A549 (cell line): ENCODE measurements at regions not wholly inside any gene's neighbourhood (a gene's known extent, or its start where the extent isn't known, plus 50 kb on each side); places are given as distances from the start of the nearest gene placed in this dataset.

ENCODE experiments used
- ATAC-seq, 2 experiments: fragments of 200-7000 bp in 1 of 2; fragments of >200 bp in 1 of 2; cut with Nextera tagmentation in 1 of 2; cut with Tn5 transposase in 1 of 2; 3 replicates each; pipeline versions ENCODE4 v1.8.0 to v1.9.1; 2018 to 2020; ENCODE audit warnings: mild to moderate bottlenecking in 1 of 2, moderate library complexity in 1 of 2
- CTCF ChIA-PET: fragments of 300-600 bp; sonication (Branson Sonifier 250); formaldehyde crosslinking; extraction: SDS; loops from one replicate; lab custom pipeline; 2021; ENCODE audit warnings: antibody characterized with exemption, inconsistent platforms; lab: Yijun Ruan, JAX
- POLR2A ChIA-PET: fragments of 350-600 bp; formaldehyde crosslinking; extraction: SDS; loops from one replicate; lab custom pipeline; 2021; ENCODE audit warnings: antibody characterized with exemption, inconsistent platforms; lab: Yijun Ruan, JAX
- DNase-seq, 2 experiments: peaks; one replicate each; pipeline versions ENCODE4 v3.0.0 to v3.0.0-alpha.2; 2011 to 2016; ENCODE audit warnings: low read depth in 1 of 2, low spot score in 1 of 2
- FAIRE-seq: peaks from 2 replicates; lab custom pipeline; 2011; peaks lifted over from hg19 to GRCh38; lab: Jason Lieb, UNC
- H3K27ac ChIP-seq, 2 experiments: fragments of >200 bp; sonication (Bioruptor Twin); formaldehyde crosslinking; 3 replicates each; pipeline ENCODE4 v1.5.1; 2016 to 2017
- H3K4me1 ChIP-seq: fragments of >200 bp; sonication (Bioruptor Twin); formaldehyde crosslinking; 3 replicates; pipeline ENCODE4 v1.6.1; 2016
- H3K4me2 ChIP-seq: fragments of >200 bp; sonication (Bioruptor Twin); formaldehyde crosslinking; 3 replicates; pipeline ENCODE4 v1.6.1; 2016
- H3K4me3 ChIP-seq: fragments of >200 bp; sonication (Bioruptor Twin); formaldehyde crosslinking; 3 replicates; pipeline ENCODE4 v1.5.1; 2016
- H3K9me3 ChIP-seq: fragments of >200 bp; sonication (Bioruptor Twin); formaldehyde crosslinking; 3 replicates; pipeline ENCODE4 v1.6.1; 2016
- CBX8 ChIP-seq: fragments of 200-600 bp; sonication (generic); IDR thresholded peaks from 2 replicates; pipeline ENCODE4 v1.6.1; 2016
- CEBPB ChIP-seq, 2 experiments: fragments of >200 bp in 1 of 2; sonication (Bioruptor Twin) in 1 of 2; formaldehyde crosslinking in 1 of 2; IDR thresholded peaks; 2 replicates each; pipeline ENCODE4 v1.6.1; 2012 to 2016
- CHD4 ChIP-seq: fragments of 200-600 bp; sonication (generic); IDR thresholded peaks from 2 replicates; pipeline ENCODE4 v1.6.1; 2016; ENCODE audit warnings: antibody characterized with exemption, mild to moderate bottlenecking, borderline replicate concordance
- EP300 ChIP-seq, 2 experiments: fragments of >200 bp; sonication (Bioruptor Twin); formaldehyde crosslinking; IDR thresholded peaks; 2 replicates in 1 of 2; 3 replicates in 1 of 2; pipeline ENCODE4 v1.6.1; 2016 to 2017
- ESRRA ChIP-seq: fragments of 150-350 bp; IDR thresholded peaks from 2 replicates; pipeline ENCODE4 v1.6.1; 2014; ENCODE audit warnings: mild to moderate bottlenecking, low read length, borderline replicate concordance
- FOSL2 ChIP-seq, 2 experiments: fragments of 450-650 bp in 1 of 2; fragments of >200 bp in 1 of 2; sonication (Bioruptor Twin) in 1 of 2; formaldehyde crosslinking; IDR thresholded peaks; 2 replicates each; pipeline versions ENCODE4 v1.5.0 to v1.6.1; 2016 to 2020; ENCODE audit warnings: mild to moderate bottlenecking in 1 of 2, moderate library complexity in 1 of 2
- FOXS1 ChIP-seq: fragments of 250-450 bp; sonication (Bioruptor Pico); IDR thresholded peaks from 2 replicates; pipeline ENCODE4 v1.5.0; 2020; ENCODE audit warnings: mild to moderate bottlenecking, moderate library complexity
- GATA3 ChIP-seq: IDR thresholded peaks from 2 replicates; pipeline ENCODE4 v1.6.1; 2012; ENCODE audit warnings: borderline replicate concordance
- HOXB13 ChIP-seq: fragments of 250-450 bp; sonication (Bioruptor Pico); IDR thresholded peaks from 2 replicates; pipeline ENCODE4 v1.5.0; 2020; ENCODE audit warnings: low read depth, mild to moderate bottlenecking, moderate library complexity
- HOXB5 ChIP-seq: fragments of 250-450 bp; sonication (Bioruptor Pico); IDR thresholded peaks from 2 replicates; pipeline ENCODE4 v1.5.0; 2020; ENCODE audit warnings: mild to moderate bottlenecking, moderate library complexity
- JUN ChIP-seq, 2 experiments: fragments of >200 bp; sonication (Bioruptor Twin); formaldehyde crosslinking; IDR thresholded peaks; 2 replicates in 1 of 2; 3 replicates in 1 of 2; pipeline ENCODE4 v1.6.1; 2016 to 2017
- JUNB ChIP-seq: fragments of >200 bp; sonication (Bioruptor Twin); formaldehyde crosslinking; IDR thresholded peaks from 2 replicates; pipeline ENCODE4 v1.6.1; 2016
- KDM1A ChIP-seq: fragments of 200-600 bp; sonication (generic); IDR thresholded peaks from 2 replicates; pipeline ENCODE4 v1.6.1; 2016; ENCODE audit warnings: low read depth, mild to moderate bottlenecking
- MAZ ChIP-seq: fragments of 150-350 bp; IDR thresholded peaks from 2 replicates; pipeline ENCODE4 v1.6.1; 2014; ENCODE audit warnings: antibody characterized with exemption, low read depth, low read length, borderline replicate concordance
- NR3C1 ChIP-seq: fragments of >200 bp; sonication (Bioruptor Twin); formaldehyde crosslinking; IDR thresholded peaks from 3 replicates; pipeline ENCODE4 v1.6.1; 2017
- POLR2A ChIP-seq: IDR thresholded peaks from 2 replicates; pipeline ENCODE4 v1.6.1; 2012; ENCODE audit warnings: mild to moderate bottlenecking, low read length
- RAD21 ChIP-seq, 2 experiments: fragments of >200 bp in 1 of 2; sonication (Bioruptor Twin) in 1 of 2; formaldehyde crosslinking in 1 of 2; IDR thresholded peaks in 1 of 2; conservative IDR thresholded peaks in 1 of 2; 2 replicates in 1 of 2; 3 replicates in 1 of 2; pipeline ENCODE4 v1.6.1; 2012 to 2018; ENCODE audit warnings: inconsistent platforms in 1 of 2
- RFX5 ChIP-seq: fragments of 450-650 bp; IDR thresholded peaks from 2 replicates; pipeline ENCODE4 v1.7.1; 2014; ENCODE audit warnings: antibody characterized with exemption, mild to moderate bottlenecking, moderate library complexity
- RNF2 ChIP-seq: fragments of 200-600 bp; sonication (generic); IDR thresholded peaks from 2 replicates; pipeline ENCODE4 v1.6.1; 2016; ENCODE audit warnings: low read depth, mild to moderate bottlenecking, antibody characterized with exemption, moderate library complexity, borderline replicate concordance
- TP53 ChIP-seq: fragments of 250-450 bp; sonication (Bioruptor Pico); IDR thresholded peaks from 2 replicates; pipeline ENCODE4 v1.5.0; 2021; ENCODE audit warnings: mild to moderate bottlenecking, moderate library complexity
- ZFP36 ChIP-seq: fragments of 450-650 bp; IDR thresholded peaks from 2 replicates; pipeline ENCODE4 v1.6.1; 2014; ENCODE audit warnings: borderline replicate concordance; ENCODE audit not compliant: partially characterized antibody
- ZNF302 ChIP-seq: fragments of 250-450 bp; sonication (Bioruptor Pico); IDR thresholded peaks from 2 replicates; pipeline ENCODE4 v1.9.0; 2021; ENCODE audit warnings: inconsistent platforms, mild to moderate bottlenecking, moderate library complexity
- ZSCAN20 ChIP-seq: fragments of 250-450 bp; sonication (Bioruptor Pico); IDR thresholded peaks from 2 replicates; pipeline ENCODE4 v1.8.0; 2022; ENCODE audit warnings: mild to moderate bottlenecking, moderate library complexity
- WGBS: methylation state at CpG from one replicate; pipeline ENCODE4 v1.1.6; 2017; ENCODE audit errors: missing lambda C conversion rate; 5-methylcytosine and 5-hydroxymethylcytosine counted together
- TF ChIP-seq, protein P1 (sequence below): fragments of 250-450 bp; sonication (Bioruptor Pico); IDR thresholded peaks from 2 replicates; pipeline ENCODE4 v1.5.0; 2020; ENCODE audit warnings: low read depth, mild to moderate bottlenecking, moderate library complexity
- TF ChIP-seq, protein P2 (sequence below): fragments of 150-350 bp; IDR thresholded peaks from 2 replicates; pipeline ENCODE4 v1.6.1; 2014; ENCODE audit warnings: low read depth, mild to moderate bottlenecking, low read length
- TF ChIP-seq, protein P3 (sequence below): fragments of >200 bp; sonication (Bioruptor Twin); formaldehyde crosslinking; IDR thresholded peaks from 3 replicates; pipeline ENCODE4 v1.5.1; 2016

DNA sequence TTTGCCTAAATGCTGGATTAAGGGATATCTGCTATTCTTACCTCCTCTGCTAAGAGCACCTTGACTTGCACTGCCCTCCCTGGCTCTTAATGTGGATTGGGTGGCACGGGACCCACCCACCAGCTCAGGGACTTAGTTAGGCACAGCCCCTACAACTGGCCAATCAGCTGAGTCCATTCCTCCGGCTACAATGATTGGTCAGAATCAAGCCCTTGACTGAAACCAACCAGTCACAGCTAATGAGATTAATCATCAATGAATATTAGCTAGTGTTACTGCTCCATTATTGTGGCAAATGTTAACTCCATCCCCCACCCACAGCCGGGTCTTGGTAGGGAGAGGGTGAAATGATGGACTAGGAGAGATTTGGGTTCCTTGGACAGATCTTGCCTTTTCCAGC lies 328.0 kb downstream of the MN1 start:
- Histone ChIP-seq H3K4me2 (peak overlapping the region; percentile 58; the same call in 1 of the 3 replicates), H3K4me3 (no peak overlapping the region), H3K4me1 (peaks cover 40% of the 10 kb centered on the region), H3K9me3 (no peaks in the 10 kb centered on the region), H3K27ac (peak overlapping the region; percentile 64 to 93)
- ChIA-PET CTCF (interaction anchor here (1.2 to 1.6 kb wide), 3 partner anchors 9 to 56 kb away, joined by 3 to 5 read pairs (median 4); no protein-coding TSS in a partner anchor), POLR2A (no interaction called here)
- TF ChIP-seq POLR2A (no peak), MAZ (no peak), KDM1A (no peak), HOXB13 (no peak), CEBPB (IDR thresholded peaks at IDR 0.05) (no peak)
- DNase-seq (peak in 1 of 2 experiments; percentile 25), ATAC-seq (no peak), FAIRE-seq (no peak)
- 75% methylated on average over 3 of the region's 3 CpGs for WGBS

DNA sequence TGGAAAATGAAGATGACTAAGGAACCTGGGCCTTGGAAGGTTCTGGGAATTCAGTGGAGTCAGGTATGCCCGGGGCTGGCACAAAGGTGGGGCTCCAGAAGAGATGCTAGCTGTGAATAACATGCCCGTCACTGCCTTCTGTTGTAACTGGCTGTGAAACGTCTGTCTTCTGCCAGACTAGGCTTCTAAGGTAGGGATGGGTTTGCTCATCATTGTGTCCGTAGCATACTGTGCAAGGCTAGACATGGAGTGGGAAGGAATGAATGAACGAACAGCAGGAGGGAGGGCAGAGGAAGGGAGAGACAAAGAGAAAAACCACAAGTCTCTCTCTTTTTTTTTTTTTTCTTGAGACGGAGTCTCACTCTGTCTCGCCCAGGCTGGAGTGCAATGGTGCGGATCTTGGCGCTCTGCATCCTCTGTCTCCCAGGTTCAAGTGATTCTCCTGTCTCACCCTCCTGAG lies 327.4 kb downstream of the MN1 start:
- H3K9me3 ChIP-seq, result no peaks in the 10 kb centered on the region
- H3K4me3 ChIP-seq, result no peak overlapping the region
- CTCF ChIA-PET, result interaction anchor here (1.3 to 1.4 kb wide), 2 partner anchors 9 to 10 kb away, joined by 3 to 4 read pairs; no protein-coding TSS in a partner anchor
- WGBS, result 71% methylated on average over 9 of the region's 9 CpGs
- peak overlapping the region; percentile 58 for H3K4me2 ChIP-seq
- TF ChIP-seq HOXB5 (CRISPR knock-in tag) (no peak), HOXB13 (no peak), NR3C1 (no peak), CBX8 (no peak), MAZ (no peak), FOXS1 (CRISPR knock-in tag) (no peak), RAD21 (conservative IDR thresholded peaks at IDR 0.05 in 1 of 2, IDR thresholded peaks at IDR 0.05 in 1 of 2) (no peak), CHD4 (no peak), GATA3 (no peak)
- TF ChIP-seq, protein P1, sequence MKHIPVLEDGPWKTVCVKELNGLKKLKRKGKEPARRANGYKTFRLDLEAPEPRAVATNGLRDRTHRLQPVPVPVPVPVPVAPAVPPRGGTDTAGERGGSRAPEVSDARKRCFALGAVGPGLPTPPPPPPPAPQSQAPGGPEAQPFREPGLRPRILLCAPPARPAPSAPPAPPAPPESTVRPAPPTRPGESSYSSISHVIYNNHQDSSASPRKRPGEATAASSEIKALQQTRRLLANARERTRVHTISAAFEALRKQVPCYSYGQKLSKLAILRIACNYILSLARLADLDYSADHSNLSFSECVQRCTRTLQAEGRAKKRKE, result no peak
- TF ChIP-seq, protein P2, sequence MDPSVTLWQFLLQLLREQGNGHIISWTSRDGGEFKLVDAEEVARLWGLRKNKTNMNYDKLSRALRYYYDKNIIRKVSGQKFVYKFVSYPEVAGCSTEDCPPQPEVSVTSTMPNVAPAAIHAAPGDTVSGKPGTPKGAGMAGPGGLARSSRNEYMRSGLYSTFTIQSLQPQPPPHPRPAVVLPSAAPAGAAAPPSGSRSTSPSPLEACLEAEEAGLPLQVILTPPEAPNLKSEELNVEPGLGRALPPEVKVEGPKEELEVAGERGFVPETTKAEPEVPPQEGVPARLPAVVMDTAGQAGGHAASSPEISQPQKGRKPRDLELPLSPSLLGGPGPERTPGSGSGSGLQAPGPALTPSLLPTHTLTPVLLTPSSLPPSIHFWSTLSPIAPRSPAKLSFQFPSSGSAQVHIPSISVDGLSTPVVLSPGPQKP, result no peak
- TF ChIP-seq, all 56 proteins: peak for 0
- FAIRE-seq (no peak), ATAC-seq (0 out of 6 replicates have a peak, but pooled peaks of 1 of the 2 experiments have one; percentile 8), DNase-seq (no peak)
- Histone ChIP-seq H3K27ac (peak overlapping the region; percentile 64 to 93), H3K4me1 (peaks cover 40% of the 10 kb centered on the region)
- POLR2A ChIA-PET, result no interaction called here

DNA sequence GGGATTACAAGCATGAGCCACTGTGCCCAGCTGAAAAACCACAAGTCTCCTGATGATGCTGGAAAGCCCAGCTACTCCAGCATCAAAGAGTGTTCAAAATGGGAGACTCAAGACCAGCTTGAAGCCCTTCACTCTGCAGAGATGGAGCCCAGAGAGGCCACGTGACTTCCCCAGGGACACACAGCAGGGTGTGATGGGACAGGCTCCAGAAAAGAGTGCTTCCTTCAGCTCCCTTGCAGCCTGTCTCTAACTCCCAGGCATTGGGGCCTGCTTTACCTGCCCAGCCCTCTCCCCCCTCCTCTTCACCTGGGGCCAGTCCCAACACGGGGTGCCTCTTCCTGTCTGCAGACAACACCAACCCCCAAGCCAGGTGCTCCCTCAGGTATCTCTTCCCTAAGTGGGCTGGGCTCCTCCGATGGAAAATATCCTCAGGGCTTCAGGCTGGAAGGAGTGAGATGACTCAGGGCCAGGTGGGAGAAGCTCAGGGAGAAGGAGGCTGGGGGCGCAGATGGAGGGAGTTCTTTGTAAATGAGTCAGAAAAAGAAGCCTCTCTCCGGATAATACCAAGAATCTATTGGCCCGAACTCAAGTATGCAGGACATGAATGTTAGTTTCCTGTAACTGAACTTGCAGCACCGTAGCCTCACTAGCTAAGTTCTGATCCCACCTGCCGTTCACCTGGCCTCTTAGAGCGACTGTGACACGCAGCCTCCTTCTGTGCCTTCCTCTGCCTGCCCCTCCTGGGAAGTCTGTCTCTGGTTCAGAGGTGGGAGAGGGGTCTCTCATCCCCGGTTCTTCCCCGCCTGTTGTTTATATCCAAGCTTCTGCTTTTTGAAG lies 326.6 kb downstream of the MN1 start:
- POLR2A ChIA-PET, result interaction anchor here (1.0 kb wide), 1 partner anchor 9 kb away, joined by 3 read pairs; no protein-coding TSS in a partner anchor
- CTCF ChIA-PET, result interaction anchor here (0.6 to 1.5 kb wide), 4 partner anchors 11 to 959 kb away, joined by 3 to 5 read pairs (median 4); no protein-coding TSS in a partner anchor

More for the DNA sequence above, 326.6 kb downstream of the MN1 start:
- peak; percentile 65 to 68 for DNase-seq
- 14% methylated on average over 12 of the region's 12 CpGs for WGBS
- Histone ChIP-seq H3K9me3 (no peaks in the 10 kb centered on the region), H3K27ac (peak overlapping the region; percentile 74 to 93), H3K4me3 (no peak overlapping the region), H3K4me1 (peaks cover 40% of the 10 kb centered on the region), H3K4me2 (peak overlapping the region; percentile 58)
- ATAC-seq, result peak; percentile 79 to 87
- TF ChIP-seq RAD21 (conservative IDR thresholded peaks at IDR 0.05 in 1 of 2, IDR thresholded peaks at IDR 0.05 in 1 of 2) (peak in 1 of 2 experiments; percentile 21; a peak in 1 of 5 replicates), ESRRA (no peak), RFX5 (no peak), ZNF302 (CRISPR knock-in tag) (no peak), RNF2 (no peak), TP53 (CRISPR knock-in tag) (no peak), FOSL2 (IDR thresholded peaks at IDR 0.05) (0 out of 2 replicates have a peak, but pooled peaks have one; percentile 73), FOSL2 (CRISPR knock-in tag; IDR thresholded peaks at IDR 0.05) (peak; percentile 78), MAZ (0 out of 2 replicates have a peak, but pooled peaks have one; percentile 14), ZFP36 (peak; percentile 24), JUNB (peak; percentile 72), EP300 (IDR thresholded peaks at IDR 0.05) (peak; percentile 53 to 55; a peak in 2 of 5 replicates), ZSCAN20 (CRISPR knock-in tag) (no peak), JUN (IDR thresholded peaks at IDR 0.05) (0 out of 5 replicates have a peak, but pooled peaks of 1 of the 2 experiments have one; percentile 25)
- TF ChIP-seq, protein P3, sequence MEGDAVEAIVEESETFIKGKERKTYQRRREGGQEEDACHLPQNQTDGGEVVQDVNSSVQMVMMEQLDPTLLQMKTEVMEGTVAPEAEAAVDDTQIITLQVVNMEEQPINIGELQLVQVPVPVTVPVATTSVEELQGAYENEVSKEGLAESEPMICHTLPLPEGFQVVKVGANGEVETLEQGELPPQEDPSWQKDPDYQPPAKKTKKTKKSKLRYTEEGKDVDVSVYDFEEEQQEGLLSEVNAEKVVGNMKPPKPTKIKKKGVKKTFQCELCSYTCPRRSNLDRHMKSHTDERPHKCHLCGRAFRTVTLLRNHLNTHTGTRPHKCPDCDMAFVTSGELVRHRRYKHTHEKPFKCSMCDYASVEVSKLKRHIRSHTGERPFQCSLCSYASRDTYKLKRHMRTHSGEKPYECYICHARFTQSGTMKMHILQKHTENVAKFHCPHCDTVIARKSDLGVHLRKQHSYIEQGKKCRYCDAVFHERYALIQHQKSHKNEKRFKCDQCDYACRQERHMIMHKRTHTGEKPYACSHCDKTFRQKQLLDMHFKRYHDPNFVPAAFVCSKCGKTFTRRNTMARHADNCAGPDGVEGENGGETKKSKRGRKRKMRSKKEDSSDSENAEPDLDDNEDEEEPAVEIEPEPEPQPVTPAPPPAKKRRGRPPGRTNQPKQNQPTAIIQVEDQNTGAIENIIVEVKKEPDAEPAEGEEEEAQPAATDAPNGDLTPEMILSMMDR, result no peak
- no peak for FAIRE-seq
